T47D (cell line): ENCODE measurements at regions not wholly inside any gene's neighbourhood (a gene's known extent, or its start where the extent isn't known, plus 50 kb on each side); places are given as distances from the start of the nearest gene placed in this dataset.
A peak's percentile ranks its signal among the peaks of the same experiment; 100 is the strongest.

ENCODE experiments used
- DNase-seq, 2 experiments: peaks; one replicate each; pipeline versions ENCODE4 v3.0.0 to v3.0.0-alpha.2; 2011 to 2012; ENCODE audit warnings: low read depth in 1 of 2, low spot score in 1 of 2
- JUND ChIP-seq: IDR thresholded peaks from 2 replicates; pipeline ENCODE4 v1.6.1; 2012; ENCODE audit warnings: low read depth
- in situ Hi-C: cut with HindIII; loops from 2 replicates; pipeline ENCODE4 v1.10.0; 2016; ENCODE audit warnings: low sequenced_read_pairs, low pct_unique_long_range_greater_than_20kb

GRCh38 chr2:145022666-145023333, 502.9 kb upstream of the ZEB2 start:
- in situ Hi-C loops: no loop called here
- no peak for TF ChIP-seq JUND
- DNase-seq: peak in 1 of 2 experiments; percentile 33

GRCh38 chr2:145021962-145022665, 502.2 kb upstream of the ZEB2 start:
- TF ChIP-seq JUND: no peak
- in situ Hi-C loops: no loop called here
- no peak for DNase-seq

- TF ChIP-seq JUND: no peak
- no peak for DNase-seq
- in situ Hi-C loops: no loop called here
These were observed 500.8 kb upstream of the ZEB2 start for GRCh38 chr2:145020694-145021093.

- in situ Hi-C loops: no loop called here
- no peak for TF ChIP-seq JUND
- DNase-seq: no peak
These were observed 500.2 kb upstream of the ZEB2 start for GRCh38 chr2:145020139-145020538.

GRCh38 chr2:145018502-145018901, 498.6 kb upstream of the ZEB2 start:
- in situ Hi-C loops: no loop called here
- DNase-seq: no peak
- TF ChIP-seq JUND: no peak

- no peak for TF ChIP-seq JUND
- in situ Hi-C loops: no loop called here
- no peak for DNase-seq
These were observed 497.2 kb upstream of the ZEB2 start for GRCh38 chr2:145017149-145017548.

- peak in 1 of 2 experiments; percentile 11 for DNase-seq
- in situ Hi-C loops: no loop called here
- no peak for TF ChIP-seq JUND
These were observed 496.8 kb upstream of the ZEB2 start for GRCh38 chr2:145016711-145017110.

GRCh38 chr2:145015561-145015960, 495.6 kb upstream of the ZEB2 start:
- no peak for TF ChIP-seq JUND
- in situ Hi-C loops: no loop called here
- DNase-seq: no peak

GRCh38 chr2:145012806-145013205, 492.9 kb upstream of the ZEB2 start:
- DNase-seq: no peak
- in situ Hi-C loops: no loop called here
- no peak for TF ChIP-seq JUND

- no peak for DNase-seq
- in situ Hi-C loops: no loop called here
- TF ChIP-seq JUND: no peak
These were observed 492.3 kb upstream of the ZEB2 start for GRCh38 chr2:145012214-145012670.

GRCh38 chr2:145010635-145011034, 490.7 kb upstream of the ZEB2 start:
- in situ Hi-C loops: no loop called here

GRCh38 chr2:145007960-145008263, 488.0 kb upstream of the ZEB2 start:
- DNase-seq: no peak
- TF ChIP-seq JUND: no peak
- in situ Hi-C loops: no loop called here

More at GRCh38 chr2:145010635-145011034, 490.7 kb upstream of the ZEB2 start:
- no peak for TF ChIP-seq JUND
- DNase-seq: no peak

GRCh38 chr2:145007093-145007959, 487.4 kb upstream of the ZEB2 start:
- in situ Hi-C loops: no loop called here
- DNase-seq: no peak
- no peak for TF ChIP-seq JUND
